CD4-positive, alpha-beta T cell (primary cell): ENCODE measurements at regions not wholly inside any gene's neighbourhood (a gene's known extent, or its start where the extent isn't known, plus 50 kb on each side); places are given as distances from the start of the nearest gene placed in this dataset.

Experiments used
- ATAC-seq: fragments of 200-7000 bp; cut with Tn5 transposase; one replicate; pipeline ENCODE4 v1.10.0; 2022; ENCODE audit warnings: mild to moderate bottlenecking; ENCODE audit not compliant: poor library complexity
- CTCF ChIA-PET: fragments of 350-600 bp; sonication (Branson Sonifier 250); formaldehyde crosslinking; loops from one replicate; lab custom pipeline; 2021; ENCODE audit warnings: antibody characterized with exemption, inconsistent platforms; lab: Charles Lee
- POLR2A ChIA-PET: fragments of 350-600 bp; sonication (Branson Sonifier 250); formaldehyde crosslinking; loops from one replicate; lab custom pipeline; 2021; ENCODE audit warnings: antibody characterized with exemption, inconsistent platforms; lab: Charles Lee
- DNase-seq, 14 experiments: peaks; one replicate each; pipeline ENCODE4 v3.0.0-alpha.2; 2013 to 2020; ENCODE audit warnings: mixed read lengths in 2 of 14
- H3K27ac ChIP-seq, 2 donors: one replicate each; pipeline versions ENCODE4 v1.5.1 to v1.7.0; 2013; ENCODE audit warnings: low read length in 2 of 2, low read depth in 1 of 2, mild to moderate bottlenecking in 1 of 2
- H3K27me3 ChIP-seq, 2 experiments: 1 replicate in 1 of 2; 2 replicates in 1 of 2; pipeline versions ENCODE4 v1.6.1 to v1.7.0; 2013; ENCODE audit warnings: low read length in 2 of 2, control low read depth in 1 of 2, mild to moderate bottlenecking in 1 of 2, moderate library complexity in 1 of 2; ENCODE audit not compliant: insufficient read depth in 2 of 2, control insufficient read depth in 1 of 2
- H3K36me3 ChIP-seq: one replicate; pipeline ENCODE4 v1.6.1; 2013; ENCODE audit warnings: low read length, control low read depth; ENCODE audit not compliant: insufficient read depth
- H3K4me1 ChIP-seq: one replicate; pipeline ENCODE4 v1.6.1; 2013; ENCODE audit warnings: low read length, control low read depth; ENCODE audit not compliant: insufficient read depth
- H3K4me3 ChIP-seq: one replicate; pipeline ENCODE4 v1.5.1; 2013; ENCODE audit warnings: mild to moderate bottlenecking, low read length, moderate library complexity
- H3K9me3 ChIP-seq, 2 experiments: 1 replicate in 1 of 2; 2 replicates in 1 of 2; pipeline versions ENCODE4 v1.6.1 to v1.7.0; 2013; ENCODE audit warnings: low read length in 2 of 2, mild to moderate bottlenecking in 2 of 2, control low read depth in 1 of 2, moderate library complexity in 1 of 2; ENCODE audit not compliant: control insufficient read depth in 1 of 2, insufficient read depth in 1 of 2
- H3K27ac Mint-ChIP-seq: one replicate; pipeline ENCODE4 v1.8.0; 2020; ENCODE audit warnings: mixed read lengths
- H3K27me3 Mint-ChIP-seq: one replicate; pipeline ENCODE4 v1.8.0; 2021; ENCODE audit warnings: mixed read lengths
- H3K36me3 Mint-ChIP-seq: one replicate; pipeline ENCODE4 v1.8.0; 2021; ENCODE audit warnings: low read depth, mixed read lengths
- H3K4me1 Mint-ChIP-seq: one replicate; pipeline ENCODE4 v1.8.0; 2021; ENCODE audit warnings: low read depth, mixed read lengths
- H3K4me3 Mint-ChIP-seq: one replicate; pipeline ENCODE4 v1.8.0; 2020; ENCODE audit warnings: mild to moderate bottlenecking, mixed read lengths
- H3K9me3 Mint-ChIP-seq: one replicate; pipeline ENCODE4 v1.8.0; 2020; ENCODE audit warnings: mixed read lengths
- CTCF ChIP-seq: fragments of 200-600 bp; IDR thresholded peaks from one replicate; pipeline ENCODE4 v1.8.0; 2022; ENCODE audit warnings: antibody characterized with exemption, mild to moderate bottlenecking
- intact Hi-C, 2 experiments: fragments of 100-400 bp; cut with DNase I in 1 of 2; cut with micrococcal nuclease in 1 of 2; formaldehyde crosslinking; loops; one replicate each; pipeline versions ENCODE4 v1.15.1 to v1.9.0; 2023 to 2025; cut with DNase I, micrococcal nuclease

GRCh38 chr16:16780588-16780987 is 401.6 kb downstream of the NPIPA7 start:
- Mint-ChIP-seq H3K4me1 (no peaks in the 10 kb centered on the region), H3K36me3 (no peaks in the 10 kb centered on the region), H3K9me3 (no peaks in the 10 kb centered on the region), H3K4me3 (no peak overlapping the region), H3K27me3 (peaks cover 52% of the 10 kb centered on the region), H3K27ac (no peak overlapping the region)
- Histone ChIP-seq H3K4me1 (no peaks in the 10 kb centered on the region), H3K4me3 (no peak overlapping the region), H3K36me3 (no peaks in the 10 kb centered on the region), H3K9me3 (no peaks in the 10 kb centered on the region), H3K27ac (no peak overlapping the region), H3K27me3 (peaks cover 0 to 6% of the 10 kb centered on the region in 2 experiments)
- TF ChIP-seq CTCF, result no peak
- no peak for ATAC-seq
- DNase-seq, result no peak
- intact Hi-C loops, result no loop called here
- CTCF ChIA-PET, result no interaction called here
- POLR2A ChIA-PET, result no interaction called here

- Histone ChIP-seq H3K4me3 (no peak overlapping the region), H3K27me3 (peaks cover 0 to 6% of the 10 kb centered on the region in 2 experiments), H3K9me3 (no peaks in the 10 kb centered on the region), H3K36me3 (no peaks in the 10 kb centered on the region), H3K27ac (no peak overlapping the region), H3K4me1 (no peaks in the 10 kb centered on the region)
- no peaks in the 10 kb centered on the region for H3K4me1 Mint-ChIP-seq
- H3K27me3 Mint-ChIP-seq, result peaks cover 48% of the 10 kb centered on the region
- DNase-seq (no peak), ATAC-seq (no peak)
- no peak overlapping the region for H3K4me3 Mint-ChIP-seq
- no peak overlapping the region for H3K27ac Mint-ChIP-seq
- intact Hi-C loops, result no loop called here
- ChIA-PET CTCF (no interaction called here), POLR2A (no interaction called here)
- TF ChIP-seq CTCF, result no peak
- H3K9me3 Mint-ChIP-seq, result no peaks in the 10 kb centered on the region
- H3K36me3 Mint-ChIP-seq, result no peaks in the 10 kb centered on the region
Measured at GRCh38 chr16:16782153-16782552, 403.2 kb downstream of the NPIPA7 start.

DNA sequence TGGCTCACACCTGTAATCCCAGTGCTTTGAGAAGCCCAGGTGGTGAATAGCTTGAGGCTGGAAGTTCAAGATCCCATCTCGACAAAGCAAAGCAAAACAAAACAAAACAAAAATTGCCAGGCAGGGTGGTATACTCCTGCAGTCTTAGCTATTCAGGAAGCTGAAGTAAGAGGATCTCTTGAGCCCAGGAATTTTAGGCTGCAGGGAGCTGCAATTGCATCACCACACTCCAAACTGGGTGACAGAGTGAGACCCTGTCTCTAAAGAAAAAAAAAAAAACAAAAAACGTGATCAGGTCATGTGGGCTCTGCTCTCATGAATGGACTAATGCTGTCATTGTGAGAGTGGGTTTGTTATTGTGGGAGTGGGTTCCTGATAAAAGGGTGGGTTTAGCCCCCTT is 409.1 kb downstream of the NPIPA7 start:
- peaks cover 0 to 5% of the 10 kb centered on the region in 2 experiments for H3K27me3 ChIP-seq
- DNase-seq (no peak), ATAC-seq (no peak)
- CTCF ChIA-PET, result no interaction called here
- TF ChIP-seq CTCF, result no peak
- Mint-ChIP-seq H3K9me3 (peaks cover 6% of the 10 kb centered on the region), H3K27ac (no peak overlapping the region), H3K36me3 (no peaks in the 10 kb centered on the region), H3K4me3 (no peak overlapping the region), H3K4me1 (no peaks in the 10 kb centered on the region), H3K27me3 (peaks cover 19% of the 10 kb centered on the region)
- intact Hi-C loops, result no loop called here
- H3K27ac ChIP-seq, result no peak overlapping the region
- H3K36me3 ChIP-seq, result no peaks in the 10 kb centered on the region
- H3K4me3 ChIP-seq, result no peak overlapping the region
- peaks cover 0 to 8% of the 10 kb centered on the region in 2 experiments for H3K9me3 ChIP-seq
- no peaks in the 10 kb centered on the region for H3K4me1 ChIP-seq
- POLR2A ChIA-PET, result no interaction called here
